GM21825 (cell line): ENCODE measurements at regions not wholly inside any gene's neighbourhood (a gene's known extent, or its start where the extent isn't known, plus 50 kb on each side); places are given as distances from the start of the nearest gene placed in this dataset.

Source experiments
- ATAC-seq: cut with Tn5 transposase; IDR thresholded peaks from one replicate; pipeline ENCODE4 v1.9.1; 2021; ENCODE audit warnings: mild to moderate bottlenecking, moderate library complexity; ENCODE audit not compliant: unreplicated experiment

- no peak for ATAC-seq
These were observed 567.1 kb upstream of the POU3F3 start for GRCh38 chr2:104286841-104287240.

DNA sequence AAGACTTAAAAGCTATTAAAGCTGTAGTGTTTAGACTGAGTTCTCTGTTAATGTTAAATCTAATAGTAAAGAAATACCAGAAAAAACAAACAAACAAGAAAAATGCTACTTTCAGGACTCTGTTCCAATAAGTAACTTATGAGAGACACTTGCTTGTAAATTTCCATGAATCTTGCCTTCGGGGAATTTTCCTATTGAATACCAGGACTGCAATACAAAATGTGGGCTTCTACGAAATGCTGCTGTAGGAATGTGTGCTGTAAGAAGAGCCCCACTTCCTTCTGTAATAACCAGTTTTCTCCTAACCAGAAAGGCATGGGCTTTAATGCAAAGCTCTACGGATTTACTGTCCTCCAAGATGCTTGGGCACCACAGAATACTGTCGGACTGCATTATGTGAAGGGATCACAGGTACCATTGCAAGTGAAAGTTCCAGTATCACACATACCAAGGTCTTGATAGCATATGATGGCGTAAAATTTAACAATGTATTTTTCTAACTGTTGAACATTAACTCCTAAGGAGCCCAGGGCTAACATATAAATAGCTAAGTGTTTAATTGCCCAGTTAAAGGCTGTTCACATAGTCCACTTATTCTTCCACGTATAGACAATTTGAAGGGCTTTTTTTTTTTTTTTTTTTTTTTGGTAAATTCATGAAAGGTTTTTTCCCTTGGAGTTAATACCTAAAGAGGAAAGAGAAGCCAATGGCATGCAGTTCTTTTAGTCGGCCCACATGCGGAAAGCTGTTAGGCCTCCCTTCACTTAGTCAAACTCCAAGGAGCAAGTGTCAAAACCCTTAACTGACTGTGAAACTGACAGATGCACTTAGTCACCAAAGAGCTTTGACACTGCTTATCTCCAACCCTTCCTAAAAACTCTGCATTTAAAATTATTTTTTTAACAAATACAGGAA lies 564.0 kb upstream of the POU3F3 start:
- ATAC-seq, result no peak

DNA sequence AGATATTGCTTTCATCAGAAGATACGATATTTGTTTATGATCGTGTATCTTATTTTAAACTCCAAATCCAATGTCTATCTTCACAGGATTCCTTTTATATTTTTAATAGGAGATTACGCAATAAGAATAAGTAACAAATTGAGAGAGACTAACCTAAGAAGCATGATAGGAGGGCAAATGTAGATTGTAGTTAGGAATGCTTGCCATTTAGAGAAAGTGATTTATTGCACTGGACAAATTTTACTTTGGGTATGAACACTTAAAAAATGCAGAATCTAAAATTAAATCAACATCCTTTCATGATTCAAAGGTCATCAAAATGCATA lies 563.4 kb upstream of the POU3F3 start:
- ATAC-seq, result no peak

DNA sequence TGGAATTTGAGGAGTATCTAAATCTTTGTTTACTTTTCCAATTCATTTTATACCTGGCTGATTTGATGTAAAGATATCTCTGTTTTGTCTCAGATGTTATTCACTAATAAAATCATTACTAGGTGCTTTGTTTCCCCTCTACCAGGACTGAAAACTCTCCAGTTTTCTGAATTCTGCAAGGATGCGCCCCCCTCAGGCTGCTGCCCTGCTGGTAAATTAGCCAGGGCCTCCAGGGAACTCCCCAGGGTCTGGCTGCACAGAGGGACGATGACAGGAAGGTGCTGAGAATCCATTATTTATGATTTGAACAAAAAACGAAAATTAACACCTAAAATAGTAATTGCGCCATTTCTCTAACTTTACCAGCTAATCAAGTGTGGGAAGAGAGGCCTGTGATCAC lies 541.2 kb upstream of the POU3F3 start:
- no peak for ATAC-seq

DNA sequence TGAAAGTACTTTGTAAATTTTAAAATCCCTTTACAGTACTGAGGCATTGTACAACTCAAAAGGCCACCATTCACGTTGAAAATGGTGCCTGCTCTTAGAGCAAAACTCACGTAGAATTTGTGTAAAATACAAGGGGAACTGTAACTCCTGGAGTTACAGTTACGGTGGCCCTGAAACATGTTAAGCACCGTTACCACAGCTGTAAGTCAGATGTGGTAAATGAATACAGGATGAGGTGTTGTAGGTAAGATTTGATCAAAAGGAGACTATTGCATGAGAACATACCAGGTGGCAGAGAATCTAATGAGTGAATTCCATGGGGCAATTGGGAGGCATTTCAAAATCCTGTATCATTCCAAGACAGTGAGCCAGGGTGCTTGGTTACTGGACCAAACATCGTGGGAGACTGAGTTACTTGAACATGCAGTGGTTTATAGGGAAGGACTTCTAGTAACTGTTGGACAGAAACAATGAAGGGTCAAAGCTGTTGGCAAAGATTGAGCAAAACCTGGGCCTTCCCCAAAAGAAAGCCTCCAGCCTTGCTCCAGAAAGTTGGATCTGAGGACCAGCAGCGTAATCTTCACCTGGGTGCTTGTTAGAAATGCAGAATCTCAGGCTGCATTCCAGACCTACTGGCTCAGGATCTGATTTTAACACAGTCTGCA lies 535.8 kb upstream of the POU3F3 start:
- ATAC-seq, result no peak

GRCh38 chr2:104321116-104321795 lies 532.7 kb upstream of the POU3F3 start:
- ATAC-seq, result no peak

- no peak for ATAC-seq
These were observed 532.0 kb upstream of the POU3F3 start for GRCh38 chr2:104321796-104322349.

- ATAC-seq, result no peak
These were observed 521.2 kb upstream of the POU3F3 start for GRCh38 chr2:104332731-104333130.

DNA sequence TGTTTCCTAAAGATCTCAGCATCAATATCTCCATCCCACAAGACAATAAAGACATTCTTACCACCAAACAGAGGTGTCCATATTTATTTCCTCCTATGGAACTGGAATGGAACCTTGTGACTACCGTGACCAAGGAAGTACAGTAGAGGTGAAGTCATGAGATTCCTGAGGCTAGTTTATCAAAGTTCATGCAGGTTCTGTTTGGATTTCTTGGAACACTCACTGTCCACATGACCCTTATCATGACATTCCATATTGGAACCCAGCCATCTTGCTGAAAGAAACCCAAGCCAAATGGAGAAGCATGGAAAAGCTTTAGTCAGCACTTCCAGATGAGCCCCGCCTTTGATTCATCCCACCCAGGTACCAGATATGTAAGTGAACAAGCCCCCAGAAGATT lies 516.0 kb upstream of the POU3F3 start:
- ATAC-seq, result no peak

- ATAC-seq, result no peak
These were observed 513.8 kb upstream of the POU3F3 start for GRCh38 chr2:104340162-104340561.

GRCh38 chr2:104340879-104341828 lies 512.8 kb upstream of the POU3F3 start:
- no peak for ATAC-seq

- no peak for ATAC-seq
These were observed 509.6 kb upstream of the POU3F3 start for GRCh38 chr2:104344306-104344705.

DNA sequence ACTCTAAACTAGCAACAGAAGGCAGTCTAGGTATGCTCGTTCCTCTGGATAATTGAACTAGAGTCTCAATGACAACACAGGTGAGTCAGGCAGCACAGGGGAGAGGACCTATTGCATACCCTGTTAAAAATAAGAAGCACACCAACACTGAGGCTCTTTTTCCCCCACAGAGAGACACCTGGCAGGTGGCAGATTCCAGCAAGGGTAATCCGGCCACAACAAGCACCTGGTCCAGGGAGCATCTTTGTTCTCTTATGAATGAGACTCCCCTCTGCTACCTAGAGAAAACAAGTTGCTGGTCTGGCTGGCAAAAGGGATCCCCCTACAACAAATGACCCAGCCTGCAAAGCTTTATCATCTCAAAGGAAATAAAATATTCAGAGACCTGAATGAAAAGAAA lies 508.9 kb upstream of the POU3F3 start:
- no peak for ATAC-seq

- no peak for ATAC-seq
These were observed 495.8 kb upstream of the POU3F3 start for GRCh38 chr2:104358122-104358521.

DNA sequence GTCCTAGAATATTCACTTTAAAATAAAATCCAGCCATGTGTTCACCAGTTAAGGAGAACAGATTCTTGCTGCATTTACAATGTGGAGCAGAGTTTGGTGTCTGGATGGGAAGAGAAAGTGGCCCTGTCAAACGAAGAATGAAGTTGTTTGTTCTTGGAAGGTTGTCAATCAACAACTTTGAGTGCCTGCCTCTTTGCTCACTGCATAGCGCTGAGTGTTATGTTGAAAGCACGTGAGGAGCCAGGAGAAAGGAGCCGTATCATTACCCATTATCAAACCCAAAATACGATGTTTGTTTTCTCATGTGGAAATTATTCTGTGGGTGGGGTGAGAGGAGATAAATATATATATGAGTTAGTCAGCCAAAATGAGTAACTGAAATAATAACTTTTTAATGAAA lies 492.5 kb upstream of the POU3F3 start:
- no peak for ATAC-seq

DNA sequence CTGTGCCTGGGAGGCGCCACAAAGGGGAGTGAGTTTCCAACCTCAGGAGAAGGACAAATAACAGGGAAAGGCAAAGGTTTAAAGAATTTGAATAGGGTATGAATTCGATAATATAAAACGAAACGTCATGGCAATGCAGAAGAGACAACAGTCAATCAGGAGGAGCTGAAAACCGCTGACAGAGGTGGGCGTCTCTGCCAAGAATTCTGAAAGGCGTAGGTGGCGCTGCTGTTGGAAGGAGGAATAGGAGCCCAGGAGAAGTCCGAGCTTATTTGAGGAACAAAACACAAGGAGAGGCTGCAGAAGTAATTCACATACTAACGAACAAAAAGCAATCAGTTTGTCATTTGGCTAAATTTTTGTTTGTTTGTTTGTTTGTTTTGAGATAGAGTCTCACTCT lies 485.8 kb upstream of the POU3F3 start:
- ATAC-seq, result no peak

- no peak for ATAC-seq
These were observed 482.7 kb upstream of the POU3F3 start for GRCh38 chr2:104371087-104371781.

DNA sequence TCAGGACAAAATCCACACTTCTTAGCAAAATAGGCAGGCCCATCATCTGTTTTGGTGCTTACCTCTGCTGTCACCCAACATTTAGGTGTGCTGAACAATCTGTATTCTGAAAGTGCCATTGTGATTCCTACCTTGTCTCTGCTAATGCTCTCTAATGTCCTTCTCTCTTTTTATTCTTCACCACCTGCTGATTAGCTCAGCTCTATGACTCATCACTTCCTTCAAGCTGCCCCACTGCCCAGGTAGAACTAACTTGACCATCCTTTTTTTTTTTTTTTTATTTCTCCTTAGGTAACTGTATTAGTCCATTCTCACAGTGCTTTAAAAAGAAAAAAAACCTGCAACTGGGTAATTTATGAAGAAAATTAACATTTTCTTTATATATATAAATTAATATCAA lies 478.7 kb upstream of the POU3F3 start:
- no peak for ATAC-seq

DNA sequence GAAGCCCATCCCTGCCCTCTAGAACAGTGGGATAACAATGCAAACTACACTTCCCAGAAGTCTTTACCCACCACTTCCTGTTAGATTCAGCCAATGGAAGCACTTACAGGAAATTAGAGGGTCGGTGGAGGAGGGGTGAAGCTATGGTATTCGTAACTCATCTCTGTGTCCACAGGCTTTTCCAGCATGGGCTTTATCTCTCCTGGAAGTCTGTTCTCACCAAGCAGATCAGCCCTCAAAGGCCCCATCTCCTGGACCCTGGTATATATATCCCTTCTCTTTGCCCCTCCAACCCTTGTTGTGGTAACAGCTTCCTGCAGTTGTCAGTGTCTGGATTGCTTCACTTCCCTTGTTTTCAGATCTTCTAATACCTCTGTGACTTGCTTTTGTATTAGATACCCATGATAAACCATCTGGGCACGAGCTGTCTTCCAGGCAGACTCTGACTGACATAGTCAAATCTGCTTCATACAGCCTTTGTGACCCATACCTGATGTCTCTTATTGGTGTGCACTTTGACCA lies 475.0 kb upstream of the POU3F3 start:
- ATAC-seq, result peak; percentile 63

- ATAC-seq, result no peak
These were observed 469.0 kb upstream of the POU3F3 start for GRCh38 chr2:104384961-104385360.
